OCI-LY7 (cell line): ENCODE measurements at regions not wholly inside any gene's neighbourhood (a gene's known extent, or its start where the extent isn't known, plus 50 kb on each side); places are given as distances from the start of the nearest gene placed in this dataset.

Experiments
- BruUV-seq: library from RNA; stranded (reverse); fragments of 400-500 nt; replicated peaks from 2 replicates; lab custom pipeline; 2021; lab: Mats Ljungman, UMichigan
- CTCF ChIA-PET: fragments of 300-600 bp; sonication (Branson Sonifier 250); formaldehyde crosslinking; loops from one replicate; lab custom pipeline; 2022; ENCODE audit warnings: antibody characterized with exemption; ENCODE audit not compliant: unreplicated experiment; lab: Charles Lee
- POLR2A ChIA-PET: fragments of 300-600 bp; sonication (Branson Sonifier 250); formaldehyde crosslinking; loops from one replicate; lab custom pipeline; 2022; ENCODE audit warnings: antibody characterized with exemption; lab: Charles Lee
- DNase-seq: peaks from one replicate; pipeline ENCODE4 v3.0.0-alpha.2; 2015; ENCODE audit warnings: low spot score
- H2AFZ ChIP-seq: fragments of 200-600 bp; sonication (generic), shearing (Covaris generic); 2 replicates; pipeline ENCODE4 v1.6.1; 2014; ENCODE audit warnings: mild to moderate bottlenecking, antibody characterized with exemption, low read length, moderate library complexity
- H3K27ac ChIP-seq: fragments of 200-600 bp; sonication (generic); 2 replicates; pipeline ENCODE4 v1.5.1; 2014; ENCODE audit warnings: mixed run types, low read depth, mild to moderate bottlenecking, moderate library complexity, low read length, inconsistent platforms; ENCODE audit not compliant: poor library complexity, severe bottlenecking
- H3K36me3 ChIP-seq: fragments of 200-600 bp; sonication (generic); 2 replicates; pipeline ENCODE4 v1.6.1; 2014; ENCODE audit warnings: mild to moderate bottlenecking, antibody characterized with exemption, low read length, moderate library complexity, mixed read lengths; ENCODE audit not compliant: insufficient read depth
- H3K4me1 ChIP-seq: fragments of 200-600 bp; sonication (generic); 2 replicates; pipeline ENCODE4 v1.5.1; 2014; ENCODE audit warnings: mild to moderate bottlenecking, low read length; ENCODE audit not compliant: insufficient read depth, poor library complexity, severe bottlenecking
- H3K4me2 ChIP-seq: fragments of 200-600 bp; sonication (generic); 2 replicates; pipeline ENCODE4 v1.6.1; 2014; ENCODE audit warnings: mild to moderate bottlenecking, low read length
- H3K4me3 ChIP-seq: fragments of 200-600 bp; sonication (generic); 2 replicates; pipeline ENCODE4 v1.5.1; 2014; ENCODE audit warnings: mild to moderate bottlenecking, low read depth, low read length; ENCODE audit not compliant: poor library complexity, severe bottlenecking
- H3K79me2 ChIP-seq: fragments of 200-600 bp; sonication (generic); 2 replicates; pipeline ENCODE4 v1.6.1; 2016; ENCODE audit warnings: low read depth, mild to moderate bottlenecking, low read length, moderate library complexity, mixed read lengths; ENCODE audit not compliant: insufficient read depth
- H3K9me2 ChIP-seq: fragments of 200-600 bp; sonication (generic); 2 replicates; pipeline ENCODE4 v1.6.1; 2016; ENCODE audit warnings: mild to moderate bottlenecking, low read length, mixed read lengths; ENCODE audit not compliant: insufficient read depth
- H3K9me3 ChIP-seq: fragments of 200-600 bp; sonication (generic); 2 replicates; pipeline ENCODE4 v1.6.1; 2014; ENCODE audit warnings: mild to moderate bottlenecking, mixed run types, low read length, mixed read lengths
- H4K20me1 ChIP-seq: fragments of 200-600 bp; sonication (generic); 2 replicates; pipeline ENCODE4 v1.6.1; 2014; ENCODE audit warnings: mild to moderate bottlenecking, antibody characterized with exemption, low read length, moderate library complexity, mixed read lengths; ENCODE audit not compliant: insufficient read depth
- EZH2phosphoT487 ChIP-seq: fragments of 200-600 bp; sonication (generic); IDR thresholded peaks from 2 replicates; pipeline ENCODE4 v1.6.1; 2018; ENCODE audit warnings: low read depth, borderline replicate concordance, mild to moderate bottlenecking, mixed run types, antibody characterized with exemption, low read length, moderate library complexity, mixed read lengths
- intact Hi-C: fragments of 100-400 bp; cut with micrococcal nuclease; formaldehyde crosslinking; loops from one replicate; pipeline ENCODE4 v1.10.0; 2022; ENCODE audit not compliant: unreplicated experiment
- TF ChIP-seq, protein P1 (sequence below): fragments of 200-600 bp; sonication (generic); conservative IDR thresholded peaks from 2 replicates; pipeline ENCODE4 v1.5.1; 2014; ENCODE audit warnings: mild to moderate bottlenecking, antibody characterized with exemption, low read length, moderate library complexity, mixed read lengths

DNA sequence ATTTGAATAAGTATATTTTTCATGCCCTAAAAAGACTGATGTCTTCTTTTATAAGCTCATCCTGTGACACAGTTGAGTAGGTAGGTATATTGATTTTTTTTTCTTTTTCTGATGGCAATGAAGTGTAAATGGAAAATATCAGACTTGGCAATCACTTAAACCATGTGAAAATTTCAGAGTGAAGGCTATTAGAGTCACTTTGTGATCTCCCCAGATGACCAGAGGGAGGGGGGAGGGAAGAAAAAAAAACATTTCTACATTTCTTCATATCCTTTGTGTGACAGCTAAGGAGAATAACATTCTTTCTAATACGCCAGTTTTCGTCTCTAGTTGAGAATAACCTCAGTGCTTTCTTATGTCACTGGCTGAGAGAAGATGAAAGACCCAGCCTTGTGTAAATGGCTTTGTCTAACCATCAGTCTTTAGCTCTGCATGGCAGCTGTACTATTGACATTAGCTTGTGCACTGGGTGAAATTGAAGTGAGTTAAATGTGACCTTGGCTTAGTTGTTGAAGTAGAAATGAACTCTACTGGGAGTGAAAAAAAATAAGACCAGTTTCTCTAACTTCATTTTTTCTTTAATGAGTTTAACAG, 332.1 kb upstream of the DACH1 start:
- intact Hi-C loops = no loop called here
- POLR2A ChIA-PET = interaction anchor here (0.9 to 1.3 kb wide), 2 partner anchors 31 to 511 kb away, joined by 3 read pairs; no protein-coding TSS in a partner anchor
- H3K79me2 ChIP-seq = no peaks in the 10 kb centered on the region
- CTCF ChIA-PET = no interaction called here
- no peaks in the 10 kb centered on the region for H3K9me3 ChIP-seq
- H3K4me2 ChIP-seq = no peak overlapping the region
- no peaks in the 10 kb centered on the region for H3K9me2 ChIP-seq
- no peak overlapping the region for H3K27ac ChIP-seq
- no peaks in the 10 kb centered on the region for H3K36me3 ChIP-seq
- no peak overlapping the region for H2AFZ ChIP-seq
- DNase-seq = no peak
- H3K4me1 ChIP-seq = no peaks in the 10 kb centered on the region
- BruUV-seq = no TSS peak
- no peaks in the 10 kb centered on the region for H4K20me1 ChIP-seq
- no peak overlapping the region for H3K4me3 ChIP-seq
- TF ChIP-seq, protein P1, sequence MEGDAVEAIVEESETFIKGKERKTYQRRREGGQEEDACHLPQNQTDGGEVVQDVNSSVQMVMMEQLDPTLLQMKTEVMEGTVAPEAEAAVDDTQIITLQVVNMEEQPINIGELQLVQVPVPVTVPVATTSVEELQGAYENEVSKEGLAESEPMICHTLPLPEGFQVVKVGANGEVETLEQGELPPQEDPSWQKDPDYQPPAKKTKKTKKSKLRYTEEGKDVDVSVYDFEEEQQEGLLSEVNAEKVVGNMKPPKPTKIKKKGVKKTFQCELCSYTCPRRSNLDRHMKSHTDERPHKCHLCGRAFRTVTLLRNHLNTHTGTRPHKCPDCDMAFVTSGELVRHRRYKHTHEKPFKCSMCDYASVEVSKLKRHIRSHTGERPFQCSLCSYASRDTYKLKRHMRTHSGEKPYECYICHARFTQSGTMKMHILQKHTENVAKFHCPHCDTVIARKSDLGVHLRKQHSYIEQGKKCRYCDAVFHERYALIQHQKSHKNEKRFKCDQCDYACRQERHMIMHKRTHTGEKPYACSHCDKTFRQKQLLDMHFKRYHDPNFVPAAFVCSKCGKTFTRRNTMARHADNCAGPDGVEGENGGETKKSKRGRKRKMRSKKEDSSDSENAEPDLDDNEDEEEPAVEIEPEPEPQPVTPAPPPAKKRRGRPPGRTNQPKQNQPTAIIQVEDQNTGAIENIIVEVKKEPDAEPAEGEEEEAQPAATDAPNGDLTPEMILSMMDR = no peak
- no peak for TF ChIP-seq EZH2phosphoT487

DNA sequence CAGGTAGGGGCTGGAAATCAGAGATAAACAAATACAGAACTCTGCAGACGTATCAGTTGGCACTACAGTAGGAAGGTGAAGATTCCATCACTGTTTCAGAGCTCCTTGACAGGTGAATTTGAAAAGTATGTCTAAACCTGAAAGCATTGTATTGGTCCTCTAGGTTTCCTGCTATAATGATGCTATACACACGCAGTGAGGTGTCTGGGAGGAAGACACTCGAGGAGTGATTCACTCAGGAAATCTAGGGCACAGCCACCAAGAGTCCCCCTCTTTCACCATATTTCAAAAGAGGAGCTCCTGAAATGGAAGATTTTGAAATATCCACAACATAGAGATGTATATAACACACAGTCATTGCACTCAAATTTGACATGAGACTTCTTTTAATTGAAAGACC, 331.0 kb upstream of the DACH1 start:
- no peaks in the 10 kb centered on the region for H3K36me3 ChIP-seq
- H3K4me3 ChIP-seq = no peak overlapping the region
- no peak overlapping the region for H3K4me2 ChIP-seq
- H3K9me2 ChIP-seq = no peaks in the 10 kb centered on the region
- no peak for DNase-seq
- no TSS peak for BruUV-seq
- H3K79me2 ChIP-seq = no peaks in the 10 kb centered on the region
- ChIA-PET CTCF (no interaction called here), POLR2A (interaction anchor here (1.2 to 1.3 kb wide), 2 partner anchors 10 to 30 kb away, joined by 3 to 4 read pairs; no protein-coding TSS in a partner anchor)
- no peak overlapping the region for H3K27ac ChIP-seq
- H2AFZ ChIP-seq = no peak overlapping the region
- no peaks in the 10 kb centered on the region for H3K4me1 ChIP-seq
- H4K20me1 ChIP-seq = no peaks in the 10 kb centered on the region
- TF ChIP-seq EZH2phosphoT487 = no peak
- TF ChIP-seq, protein P1 = no peak
- intact Hi-C loops = no loop called here
- no peaks in the 10 kb centered on the region for H3K9me3 ChIP-seq

DNA sequence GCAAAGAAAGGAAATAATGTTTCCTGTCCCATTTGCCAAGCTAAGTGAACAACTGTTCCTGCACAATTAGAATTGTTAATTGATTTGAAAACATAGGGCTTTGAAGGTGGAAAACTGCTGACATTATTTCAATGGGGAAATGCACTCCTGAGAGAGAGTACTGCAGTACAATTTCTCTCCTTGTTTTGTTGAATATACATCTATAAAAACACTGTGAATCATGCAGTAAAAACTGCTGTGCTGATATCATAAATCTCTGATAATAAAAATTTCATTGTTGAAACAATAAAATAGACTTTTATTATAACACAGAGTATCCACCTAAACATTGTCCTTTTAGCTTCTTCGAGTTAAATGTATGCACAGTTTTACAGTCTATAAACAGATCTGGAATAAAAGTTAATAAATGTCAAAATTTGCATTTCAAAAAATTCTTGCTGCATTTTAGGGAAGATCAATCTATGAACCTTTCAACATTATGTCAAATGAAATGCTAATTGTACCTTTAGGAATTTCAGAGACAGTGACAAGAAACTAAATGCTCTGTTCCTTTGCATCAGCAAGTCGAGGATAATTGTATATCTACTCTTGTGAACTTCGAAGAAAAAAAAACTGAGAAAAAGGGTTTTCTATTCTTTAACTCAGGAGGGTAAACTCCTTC, 328.2 kb upstream of the DACH1 start:
- Histone ChIP-seq H2AFZ (no peak overlapping the region), H3K36me3 (no peaks in the 10 kb centered on the region), H3K79me2 (no peaks in the 10 kb centered on the region), H3K4me3 (no peak overlapping the region), H3K4me1 (no peaks in the 10 kb centered on the region), H3K27ac (no peak overlapping the region), H3K9me2 (no peaks in the 10 kb centered on the region), H3K4me2 (no peak overlapping the region), H3K9me3 (no peaks in the 10 kb centered on the region), H4K20me1 (no peaks in the 10 kb centered on the region)
- no TSS peak for BruUV-seq
- TF ChIP-seq, protein P1 = no peak
- no peak for TF ChIP-seq EZH2phosphoT487
- ChIA-PET POLR2A (no interaction called here), CTCF (no interaction called here)
- intact Hi-C loops = no loop called here
- DNase-seq = no peak
